ENCODE measurements at regions not wholly inside any gene's neighbourhood (a gene's known extent, or its start where the extent isn't known, plus 50 kb on each side); places are given as distances from the start of the nearest gene placed in this dataset.

DNA sequence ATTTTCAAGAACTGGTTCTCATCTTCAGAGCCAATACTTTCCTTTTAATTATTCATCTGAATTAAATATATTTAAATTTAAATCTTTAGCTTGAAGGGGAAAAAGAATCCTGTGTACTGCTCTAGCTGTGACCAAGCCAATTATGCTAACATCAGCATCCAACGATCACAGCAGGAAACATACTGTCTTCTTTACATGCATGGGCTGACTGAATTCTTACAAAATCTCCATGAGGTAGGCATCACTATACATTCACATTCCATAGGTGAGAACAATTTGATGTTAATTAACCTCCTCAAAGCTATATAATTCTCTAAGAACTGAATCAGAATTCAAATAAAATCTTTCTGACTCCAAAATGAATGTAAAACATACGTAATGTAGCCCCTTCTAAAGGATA is 118.8 kb upstream of the MAP2 start:
- no peak overlapping the region for H3K27ac ChIP-seq (ENCODE audit: low read depth, low read length)
- no peaks in the 10 kb centered on the region for H3K36me3 ChIP-seq (ENCODE audit: control insufficient read depth, low read length)
- no peaks in the 10 kb centered on the region for H3K4me1 ChIP-seq (ENCODE audit: control insufficient read depth, low read length)
- H3F3A ChIP-seq (ENCODE audit: control insufficient read depth, insufficient read depth) = no peaks in the 10 kb centered on the region
- H3K27me3 ChIP-seq (ENCODE audit: control insufficient read depth, low read length) = no peaks in the 10 kb centered on the region
- no peak overlapping the region for H3K4me3 ChIP-seq (ENCODE audit: low read length)
- H3K79me2 ChIP-seq (ENCODE audit: control insufficient read depth, low read length) = no peaks in the 10 kb centered on the region
- H3K9me3 ChIP-seq (ENCODE audit: control insufficient read depth, insufficient read depth, low read length) = no peaks in the 10 kb centered on the region
- H3K9me2 ChIP-seq (replicated peaks; ENCODE audit: control insufficient read depth, low read length) = no peaks in the 10 kb centered on the region
- TF ChIP-seq EZH2phosphoT487 (IDR thresholded peaks at IDR 0.05; ENCODE audit: borderline replicate concordance, low read length) (no peak), CTCF (IDR thresholded peaks at IDR 0.05; ENCODE audit: low read depth, low read length, poor library complexity, severe bottlenecking) (no peak)
- H3K4me2 ChIP-seq (ENCODE audit: low read length) = no peak overlapping the region
- no peaks in the 10 kb centered on the region for H4K20me1 ChIP-seq (ENCODE audit: control insufficient read depth, insufficient read depth, low read depth, low read length)

DNA sequence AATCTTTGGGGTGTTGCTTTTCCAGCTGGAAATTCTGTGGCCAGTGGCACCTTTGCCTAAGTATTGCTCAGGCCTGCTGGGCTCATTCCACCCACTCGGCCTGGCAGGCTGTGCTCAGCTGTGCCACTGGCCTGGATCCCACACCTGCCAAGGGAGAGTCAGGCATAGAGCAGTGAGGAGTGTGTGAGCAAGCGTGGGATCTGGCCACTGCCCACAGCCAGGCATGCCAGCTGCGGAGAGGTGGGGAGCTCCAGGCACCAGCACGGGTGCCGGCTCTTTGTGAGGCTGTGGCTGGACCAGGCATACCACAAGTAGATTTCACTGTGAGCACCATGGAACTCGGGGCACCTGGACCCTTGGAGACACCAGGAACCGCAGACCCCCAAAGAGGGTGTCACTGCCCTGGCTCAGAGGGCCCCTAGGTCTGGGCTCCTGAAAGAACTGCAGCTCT is 118.1 kb upstream of the MAP2 start:
- no peak overlapping the region for H3K4me3 ChIP-seq (ENCODE audit: low read length)
- H3K9me2 ChIP-seq (replicated peaks; ENCODE audit: control insufficient read depth, low read length) = no peaks in the 10 kb centered on the region
- H3K27ac ChIP-seq (ENCODE audit: low read depth, low read length) = no peak overlapping the region
- no peak for TF ChIP-seq EZH2phosphoT487 (IDR thresholded peaks at IDR 0.05; ENCODE audit: borderline replicate concordance, low read length)
- TF ChIP-seq CTCF (IDR thresholded peaks at IDR 0.05; ENCODE audit: low read depth, low read length, poor library complexity, severe bottlenecking) = no peak
- H3K27me3 ChIP-seq (ENCODE audit: control insufficient read depth, low read length) = no peaks in the 10 kb centered on the region
- no peaks in the 10 kb centered on the region for H3K79me2 ChIP-seq (ENCODE audit: control insufficient read depth, low read length)
- no peaks in the 10 kb centered on the region for H3K4me1 ChIP-seq (ENCODE audit: control insufficient read depth, low read length)
- H4K20me1 ChIP-seq (ENCODE audit: control insufficient read depth, insufficient read depth, low read depth, low read length) = no peaks in the 10 kb centered on the region
- H3K36me3 ChIP-seq (ENCODE audit: control insufficient read depth, low read length) = no peaks in the 10 kb centered on the region
- H3K4me2 ChIP-seq (ENCODE audit: low read length) = no peak overlapping the region
- H3K9me3 ChIP-seq (ENCODE audit: control insufficient read depth, insufficient read depth, low read length) = no peaks in the 10 kb centered on the region
- H3F3A ChIP-seq (ENCODE audit: control insufficient read depth, insufficient read depth) = no peaks in the 10 kb centered on the region

GRCh38 chr2:209307161-209308001 is 116.5 kb upstream of the MAP2 start:
- no peak overlapping the region for H3K27ac ChIP-seq (ENCODE audit: low read depth, low read length)
- no peaks in the 10 kb centered on the region for H3F3A ChIP-seq (ENCODE audit: control insufficient read depth, insufficient read depth)
- H3K4me1 ChIP-seq (ENCODE audit: control insufficient read depth, low read length) = no peaks in the 10 kb centered on the region
- no peaks in the 10 kb centered on the region for H3K36me3 ChIP-seq (ENCODE audit: control insufficient read depth, low read length)
- H3K9me3 ChIP-seq (ENCODE audit: control insufficient read depth, insufficient read depth, low read length) = no peaks in the 10 kb centered on the region
- no peak for TF ChIP-seq EZH2phosphoT487 (IDR thresholded peaks at IDR 0.05; ENCODE audit: borderline replicate concordance, low read length)
- TF ChIP-seq CTCF (IDR thresholded peaks at IDR 0.05; ENCODE audit: low read depth, low read length, poor library complexity, severe bottlenecking) = no peak
- no peaks in the 10 kb centered on the region; the same call in 1 of the 2 replicates for H3K27me3 ChIP-seq (ENCODE audit: control insufficient read depth, low read length)
- no peaks in the 10 kb centered on the region for H3K79me2 ChIP-seq (ENCODE audit: control insufficient read depth, low read length)
- H3K4me2 ChIP-seq (ENCODE audit: low read length) = no peak overlapping the region
- H3K9me2 ChIP-seq (replicated peaks; ENCODE audit: control insufficient read depth, low read length) = no peaks in the 10 kb centered on the region
- no peak overlapping the region for H3K4me3 ChIP-seq (ENCODE audit: low read length)
- no peaks in the 10 kb centered on the region for H4K20me1 ChIP-seq (ENCODE audit: control insufficient read depth, insufficient read depth, low read depth, low read length)
